Amniotic stem cell (primary cell): ENCODE measurements at regions not wholly inside any gene's neighbourhood (a gene's known extent, or its start where the extent isn't known, plus 50 kb on each side); places are given as distances from the start of the nearest gene placed in this dataset.

Experiments
- DNase-seq: peaks from one replicate; lab custom pipeline; 2025; lab: John Stamatoyannopoulos, UW

- DNase-seq, result no peak
Observed at GRCh38 chr7:12518920-12519681, 51.4 kb upstream of the SCIN start.

GRCh38 chr7:12519682-12520009 is 50.9 kb upstream of the SCIN start:
- no peak for DNase-seq
